HG03565 (cell line): ENCODE measurements at regions not wholly inside any gene's neighbourhood (a gene's known extent, or its start where the extent isn't known, plus 50 kb on each side); places are given as distances from the start of the nearest gene placed in this dataset.
"Not testable (repeated sequence)": the region's sequence is repeated elsewhere in the genome, so short reads cannot be mapped to it uniquely, and the experiment has no call there.

Experiments
- ATAC-seq: cut with Tn5 transposase; IDR thresholded peaks from one replicate; pipeline ENCODE4 v1.9.1; 2021; ENCODE audit warnings: mild to moderate bottlenecking, moderate library complexity; ENCODE audit not compliant: unreplicated experiment

- no peak for ATAC-seq
Observed at GRCh38 chr11:106551744-106552673, 466.3 kb downstream of the GUCY1A2 start.

DNA sequence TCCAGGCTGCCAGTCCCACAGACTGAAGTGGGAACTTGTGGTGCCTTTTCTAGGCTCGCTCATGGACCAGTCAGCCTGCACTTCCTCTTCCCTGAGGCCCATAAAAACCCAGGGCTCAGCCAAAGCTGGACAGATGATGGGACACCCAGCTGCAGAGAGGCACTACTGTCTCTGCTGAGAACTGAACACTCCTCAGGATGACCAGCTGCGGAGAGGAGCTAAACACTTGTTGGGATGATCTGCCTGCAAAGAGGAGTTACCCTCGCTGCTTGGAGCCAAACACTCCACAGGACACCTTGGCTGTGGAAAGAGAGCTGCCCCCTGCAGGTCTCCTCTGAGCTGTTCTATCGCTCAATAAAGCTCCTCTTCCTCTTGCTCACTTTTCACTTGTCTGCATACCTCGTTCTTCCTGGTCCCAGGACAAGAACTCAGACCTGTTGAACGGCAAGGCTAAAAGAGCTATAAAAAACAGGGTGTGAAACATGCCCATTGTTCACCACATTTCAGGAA, 465.5 kb downstream of the GUCY1A2 start:
- ATAC-seq, result no peak

DNA sequence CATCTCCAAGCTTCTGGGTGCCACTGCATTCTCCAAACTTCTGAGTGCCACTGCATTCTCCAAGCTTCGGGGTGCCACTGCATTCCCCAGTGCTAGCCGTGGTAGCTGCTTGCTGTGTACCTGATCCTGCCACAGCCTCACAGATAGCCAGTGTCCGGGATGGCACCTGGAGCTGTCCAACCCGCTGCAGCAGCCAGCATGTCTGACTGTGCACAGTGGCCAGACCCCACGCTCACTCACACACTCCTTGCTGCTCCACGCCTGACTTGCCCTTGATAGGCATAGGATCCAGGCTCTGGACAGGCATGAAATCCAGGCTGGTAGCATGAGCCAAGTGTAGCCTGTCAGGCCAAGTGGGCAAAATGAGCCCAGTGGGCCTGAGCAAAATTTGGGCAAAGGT, 465.0 kb downstream of the GUCY1A2 start:
- ATAC-seq, result no peak

DNA sequence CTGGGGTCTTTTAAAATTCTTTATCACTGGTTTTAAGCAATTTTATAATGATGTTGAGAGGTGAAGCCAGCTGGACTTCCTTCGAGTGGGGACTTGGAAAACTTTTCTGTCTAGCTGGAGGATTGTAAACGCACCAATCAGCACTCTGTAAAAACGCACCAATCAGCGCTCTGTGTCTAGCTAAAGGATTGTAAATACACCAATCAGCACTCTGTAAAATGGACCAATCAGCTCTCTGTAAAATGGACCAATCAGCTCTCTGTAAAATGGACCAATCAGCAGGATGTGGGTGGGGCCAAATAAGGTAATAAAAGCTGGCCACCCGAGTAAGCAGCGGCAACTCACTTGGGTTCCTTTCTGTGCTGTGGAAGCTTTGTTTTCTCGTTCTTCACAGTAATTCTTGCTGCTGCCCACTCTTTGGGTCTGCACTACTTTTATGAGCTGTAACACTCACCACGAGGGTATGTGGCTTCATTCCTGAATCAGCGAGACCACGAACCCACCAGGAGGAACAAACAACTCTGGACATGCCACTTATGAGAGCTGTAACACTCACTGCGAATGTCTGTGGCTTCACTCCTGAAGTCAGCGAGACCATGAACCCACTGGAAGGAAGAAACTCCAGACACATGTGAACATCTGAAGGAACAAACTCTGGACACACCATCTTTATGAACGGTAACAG, 462.6 kb downstream of the GUCY1A2 start:
- ATAC-seq, result not testable (repeated sequence)

DNA sequence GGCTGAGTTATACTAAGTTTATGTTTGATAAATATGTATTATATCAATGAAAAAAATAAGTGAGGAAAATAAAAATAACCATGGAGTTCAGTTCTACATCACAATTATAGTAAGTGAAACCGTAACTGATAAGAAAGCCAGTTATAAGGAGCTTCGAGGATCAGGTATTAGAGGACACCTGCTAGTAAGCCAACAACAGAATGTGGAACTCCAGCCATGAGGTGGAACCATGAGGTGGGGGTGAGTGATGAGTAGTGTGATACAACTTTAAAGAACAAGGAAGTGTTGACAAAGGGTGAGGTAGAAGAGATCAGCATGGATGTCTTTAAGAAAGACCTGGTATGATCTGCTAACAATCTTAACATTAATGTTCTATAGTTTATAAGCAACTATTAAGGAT, 452.9 kb downstream of the GUCY1A2 start:
- no peak for ATAC-seq

- no peak for ATAC-seq
Observed at GRCh38 chr11:106568632-106569031, 449.6 kb downstream of the GUCY1A2 start.

GRCh38 chr11:106577384-106577783, 440.9 kb downstream of the GUCY1A2 start:
- not testable (repeated sequence) for ATAC-seq

- no peak for ATAC-seq
Observed at GRCh38 chr11:106581399-106581798, 436.9 kb downstream of the GUCY1A2 start.

- ATAC-seq, result no peak
Observed at GRCh38 chr11:106585061-106585460, 433.2 kb downstream of the GUCY1A2 start.

DNA sequence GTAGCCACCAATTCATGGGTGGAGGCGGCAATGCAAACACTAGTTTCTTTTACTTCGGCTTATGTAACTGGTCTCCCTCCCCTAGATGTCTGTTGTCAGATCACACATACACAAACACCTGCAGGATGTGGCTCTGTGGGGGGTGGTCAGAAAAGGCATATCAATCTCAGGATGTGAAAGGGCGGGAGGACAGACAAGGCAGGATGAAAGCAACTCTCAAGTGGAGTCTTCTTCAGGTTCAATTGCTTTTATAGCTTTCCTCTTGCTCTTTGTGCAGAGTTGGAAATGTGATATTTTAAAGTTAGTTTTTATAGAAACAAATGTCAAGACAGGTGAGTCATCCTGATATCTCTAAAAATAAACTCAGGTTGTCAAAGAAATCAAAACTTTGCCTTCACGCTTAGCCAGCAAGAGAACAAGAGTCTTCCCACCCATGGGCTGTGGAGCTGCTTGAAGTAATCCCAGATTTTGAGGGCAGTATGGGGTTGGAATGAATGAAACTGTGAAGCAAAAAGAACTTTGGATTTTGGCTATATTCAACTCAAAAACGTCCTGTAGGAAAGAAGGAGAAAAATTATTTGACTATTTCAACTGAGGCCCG, 423.4 kb downstream of the GUCY1A2 start:
- ATAC-seq, result no peak

DNA sequence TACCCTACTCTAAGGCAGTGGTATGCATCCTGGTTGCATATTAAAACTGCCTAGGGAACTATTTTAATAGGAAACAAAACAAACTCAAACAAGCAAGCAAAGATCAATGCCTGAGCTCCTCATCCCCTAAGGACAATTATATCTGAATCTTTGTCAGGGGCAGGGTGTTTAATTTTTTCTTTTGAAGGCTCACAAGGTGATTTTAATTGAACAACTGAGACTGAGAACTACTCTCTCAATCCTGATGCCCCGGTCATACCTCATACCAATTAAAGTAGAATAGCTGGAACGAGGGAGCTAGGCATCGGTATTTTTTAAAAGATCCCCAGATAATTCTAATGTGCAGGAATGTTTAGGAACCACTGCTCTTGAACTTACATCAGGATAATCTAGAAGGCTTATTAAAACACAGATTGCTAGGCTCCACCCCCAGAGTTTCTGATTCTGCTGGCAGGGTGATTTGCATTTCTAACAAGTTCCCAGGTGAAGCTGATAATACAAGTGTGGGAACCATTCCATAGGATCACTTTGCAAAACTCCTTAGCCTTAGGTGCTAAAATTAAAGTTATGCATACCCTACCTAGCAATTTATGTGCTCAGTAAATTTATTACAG, 416.5 kb downstream of the GUCY1A2 start:
- no peak for ATAC-seq

DNA sequence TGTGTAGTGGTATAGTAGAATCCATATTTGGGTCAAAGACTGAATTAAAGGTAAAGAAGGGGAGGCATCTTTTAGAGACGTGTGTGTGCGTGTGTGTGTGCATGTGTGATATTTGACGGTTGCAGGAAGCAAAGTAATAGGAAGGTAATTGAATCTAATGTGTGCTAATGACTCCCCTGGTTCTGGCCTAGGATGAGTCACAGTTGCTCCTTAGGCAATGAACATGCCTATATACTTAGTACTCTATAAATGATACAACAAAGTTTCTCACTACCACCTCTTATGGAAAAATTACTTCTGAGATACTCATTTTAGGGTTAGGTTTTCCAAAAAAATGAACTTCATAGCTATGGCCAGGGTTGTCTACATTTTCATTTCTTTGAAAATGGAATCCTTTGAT, 409.6 kb downstream of the GUCY1A2 start:
- no peak for ATAC-seq

- ATAC-seq, result no peak
Observed at GRCh38 chr11:106614262-106614661, 404.0 kb downstream of the GUCY1A2 start.

DNA sequence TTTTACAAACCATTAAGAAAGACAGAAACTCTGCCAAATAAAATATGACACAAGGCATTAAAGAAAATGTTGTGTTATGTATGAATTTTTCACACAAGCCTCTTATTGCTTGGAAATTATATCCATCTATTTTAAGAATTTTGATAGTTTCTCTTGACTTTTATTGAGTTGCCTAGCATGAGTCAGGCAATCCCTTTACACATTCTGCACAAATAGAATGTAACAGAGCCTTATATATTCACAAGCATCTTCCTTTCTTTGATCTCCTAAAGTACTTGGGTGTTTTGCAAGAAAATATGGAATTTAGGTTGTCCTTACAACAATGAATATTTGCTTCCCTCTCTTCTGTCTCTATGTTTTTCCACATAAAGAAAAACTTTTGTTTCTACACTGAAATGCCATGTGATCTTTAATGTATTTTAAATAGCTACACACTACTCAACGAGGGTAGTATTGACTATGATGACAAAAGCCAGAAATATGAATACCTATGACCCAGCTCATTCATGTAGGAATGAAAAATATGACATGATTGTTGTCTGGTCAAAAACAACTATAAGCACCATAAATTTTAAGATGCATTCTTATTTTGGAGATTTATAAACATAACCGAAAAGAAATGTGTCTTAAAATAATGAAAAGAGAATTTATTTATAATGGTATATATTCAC, 398.8 kb downstream of the GUCY1A2 start:
- ATAC-seq, result no peak

DNA sequence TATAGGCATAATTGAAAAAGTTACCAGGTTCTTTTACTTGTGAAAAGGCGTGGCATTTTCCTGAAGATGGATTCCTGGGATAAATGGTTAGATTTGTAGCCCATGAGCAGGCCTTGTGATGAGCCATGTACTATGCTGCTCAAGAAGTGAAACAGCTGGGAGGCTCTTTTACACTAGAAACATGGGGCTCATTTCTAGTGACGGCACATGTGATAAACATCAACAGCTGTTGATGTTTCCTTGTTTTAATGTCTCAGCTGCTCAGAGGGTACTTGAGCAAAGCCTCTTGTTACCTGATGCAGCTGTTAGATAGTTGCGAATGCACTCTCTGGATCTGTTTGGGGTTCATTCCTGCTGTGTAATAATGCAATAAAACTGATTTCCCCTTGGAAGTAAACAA, 396.8 kb downstream of the GUCY1A2 start:
- no peak for ATAC-seq
